GM18505 (cell line): ENCODE measurements at regions not wholly inside any gene's neighbourhood (a gene's known extent, or its start where the extent isn't known, plus 50 kb on each side); places are given as distances from the start of the nearest gene placed in this dataset.

Experiments used
- ATAC-seq: cut with Tn5 transposase; IDR thresholded peaks from one replicate; pipeline ENCODE4 v1.9.1; 2021; ENCODE audit not compliant: unreplicated experiment
- POLR2A ChIP-seq: IDR thresholded peaks from 4 replicates; pipeline ENCODE4 v1.6.1; 2011; ENCODE audit warnings: borderline replicate concordance; ENCODE audit not compliant: insufficient read depth, insufficient read length; ENCODE audit errors: extremely low read depth

DNA sequence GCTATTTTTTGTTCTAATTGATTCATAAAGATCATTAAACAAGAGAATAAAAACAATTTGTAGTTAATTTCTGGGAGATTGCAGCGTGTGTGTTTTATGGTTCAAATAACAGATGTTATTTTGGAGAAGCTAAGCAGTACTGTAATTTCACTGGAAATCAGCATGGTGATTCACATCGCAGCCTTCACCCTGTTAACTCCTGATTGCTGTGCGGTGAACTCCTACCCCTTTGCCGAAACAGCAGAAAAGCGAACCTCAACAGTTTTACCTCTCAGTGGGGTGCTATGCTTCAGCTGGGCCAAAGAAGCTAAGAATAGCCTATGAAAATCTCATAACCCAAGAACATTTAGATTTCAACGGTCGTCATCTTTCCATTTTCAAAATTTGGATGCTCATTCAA, 441.5 kb upstream of the RARB start:
- ATAC-seq: no peak
- TF ChIP-seq POLR2A: no peak

DNA sequence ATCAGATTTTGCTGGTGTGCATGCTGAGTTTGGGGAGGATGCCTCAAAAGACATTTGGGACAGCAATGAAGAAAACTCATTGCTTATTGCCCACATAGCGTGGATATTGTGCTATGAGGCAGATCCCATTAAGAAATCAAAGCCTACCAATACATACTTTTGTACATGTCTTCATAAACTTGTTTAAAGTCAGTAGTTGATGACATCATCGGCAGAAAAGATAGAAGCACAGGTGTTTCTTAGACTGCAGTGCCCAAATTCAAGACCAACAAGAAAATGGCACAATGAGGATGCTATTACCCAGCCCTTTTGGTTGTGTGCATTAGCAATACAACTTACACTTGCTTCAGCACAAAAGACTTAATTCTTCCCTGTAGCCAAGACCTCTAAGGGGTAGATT, 428.7 kb upstream of the RARB start:
- no peak for TF ChIP-seq POLR2A
- no peak for ATAC-seq

DNA sequence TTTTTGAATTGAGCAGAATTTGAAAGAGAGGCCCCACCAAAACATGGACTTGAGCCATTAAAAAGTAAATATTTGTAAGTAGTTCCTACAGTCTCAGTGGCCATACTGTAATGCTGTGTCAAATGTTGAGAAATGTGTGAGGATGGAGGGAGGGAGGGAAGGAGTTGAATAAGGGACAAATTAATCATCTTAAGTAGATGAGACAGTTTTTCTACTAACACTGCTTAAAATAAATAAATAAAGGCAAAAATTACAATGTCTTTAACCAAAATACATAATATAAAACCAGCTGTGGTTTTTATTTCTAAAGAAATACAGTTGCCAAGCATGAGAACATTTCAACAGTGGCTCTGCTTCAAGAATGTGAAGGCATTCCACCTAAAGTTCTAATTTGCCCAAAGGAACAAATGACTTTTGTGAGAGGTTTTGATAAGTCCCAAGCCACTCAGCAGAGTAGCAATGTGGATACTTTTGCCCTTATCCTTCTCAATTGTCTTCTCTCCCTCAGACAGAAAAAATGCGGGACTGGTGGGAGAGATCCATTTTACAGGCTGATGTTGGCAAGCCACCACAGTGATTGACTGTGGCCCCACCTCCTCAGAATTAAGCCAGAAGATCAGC, 427.0 kb upstream of the RARB start:
- no peak for TF ChIP-seq POLR2A
- ATAC-seq: no peak

DNA sequence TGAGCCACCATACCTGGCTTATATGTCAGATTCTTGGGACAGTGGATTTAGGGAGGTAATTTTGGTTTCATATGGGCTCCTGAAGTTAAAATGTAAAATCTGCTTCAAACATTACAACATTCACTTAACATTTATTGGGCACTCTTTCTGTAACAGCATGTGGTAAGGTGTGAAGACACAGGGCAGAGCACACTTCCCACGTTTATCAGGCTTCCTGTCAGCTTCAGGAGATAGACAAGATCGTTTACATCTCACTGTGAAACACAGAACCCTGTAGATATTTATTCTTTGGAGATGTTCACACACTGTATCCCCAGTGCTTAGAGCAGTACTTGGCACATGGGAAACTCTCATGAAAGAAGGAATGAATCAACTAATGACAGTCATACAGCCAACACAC, 426.0 kb upstream of the RARB start:
- no peak for ATAC-seq
- TF ChIP-seq POLR2A: no peak

DNA sequence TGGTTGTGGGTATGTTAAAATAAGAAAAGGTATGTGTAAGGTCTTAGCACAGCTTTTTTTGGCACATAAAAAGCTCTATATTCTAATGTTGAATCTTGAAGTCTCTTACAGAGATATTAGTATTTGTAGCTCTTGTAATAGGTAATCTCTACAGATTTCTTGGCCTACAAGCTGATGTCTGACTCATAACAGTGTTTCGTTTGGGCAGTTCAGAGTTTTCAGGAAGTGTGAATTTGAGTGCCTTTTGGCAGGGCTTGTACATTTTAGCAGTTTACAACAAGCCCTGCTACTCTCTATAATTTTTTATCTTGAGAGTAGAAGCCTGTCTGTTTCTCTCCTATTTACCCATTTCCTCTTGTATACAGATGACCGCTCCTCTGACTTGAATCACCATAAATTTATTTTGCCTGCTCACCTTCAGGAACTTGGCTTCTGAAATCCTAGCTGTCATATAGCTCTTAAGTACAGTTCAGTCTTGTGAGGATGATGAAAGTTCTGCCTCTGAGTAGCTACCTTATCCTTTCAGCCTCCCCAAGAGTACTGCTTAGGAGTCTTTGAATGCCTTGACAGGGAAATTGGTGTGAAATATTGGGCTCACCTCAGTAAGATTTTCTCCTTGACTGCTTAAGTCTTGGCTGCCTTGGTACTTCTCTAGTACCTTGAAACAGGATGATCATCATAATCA, 419.9 kb upstream of the RARB start:
- no peak for TF ChIP-seq POLR2A
- peak; percentile 99 for ATAC-seq

DNA sequence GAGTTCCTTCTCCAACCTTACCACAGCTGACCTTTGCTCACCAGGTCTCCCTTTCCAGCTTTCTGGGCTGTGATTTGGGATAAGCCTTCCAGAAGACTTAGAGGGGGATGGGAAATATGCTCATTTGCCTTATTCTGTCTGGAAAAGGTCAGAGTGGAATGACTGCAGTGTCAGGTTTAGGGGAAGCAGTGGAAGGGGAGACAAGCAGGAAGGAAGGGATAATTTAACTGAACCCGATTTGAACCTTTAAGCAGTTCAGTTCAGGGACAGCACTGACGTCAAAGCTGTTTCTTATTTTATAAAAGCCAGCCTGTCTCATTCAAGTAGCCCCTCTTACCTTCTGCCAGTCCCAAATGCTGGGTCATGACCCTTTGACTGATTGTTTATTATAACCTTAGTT, 418.4 kb upstream of the RARB start:
- no peak for ATAC-seq
- TF ChIP-seq POLR2A: no peak

DNA sequence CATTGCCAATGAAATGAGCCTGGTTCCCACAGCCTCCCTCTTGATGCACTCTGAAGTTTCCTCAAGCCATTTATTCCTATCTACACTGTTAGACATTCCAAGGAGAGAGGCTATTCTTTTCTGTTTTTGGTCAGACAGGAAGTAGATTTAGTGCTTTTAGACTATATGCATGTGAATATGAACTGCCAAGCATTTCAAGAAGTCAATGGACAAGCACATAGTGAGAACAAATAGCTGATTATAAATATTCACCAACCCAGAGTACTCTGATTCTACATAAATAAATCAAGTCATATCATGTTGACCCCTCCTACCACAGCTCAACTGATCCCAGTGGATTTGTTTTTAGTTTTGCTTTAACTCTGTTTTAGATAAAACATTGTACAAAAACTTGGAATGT, 412.5 kb upstream of the RARB start:
- no peak for ATAC-seq
- no peak for TF ChIP-seq POLR2A

DNA sequence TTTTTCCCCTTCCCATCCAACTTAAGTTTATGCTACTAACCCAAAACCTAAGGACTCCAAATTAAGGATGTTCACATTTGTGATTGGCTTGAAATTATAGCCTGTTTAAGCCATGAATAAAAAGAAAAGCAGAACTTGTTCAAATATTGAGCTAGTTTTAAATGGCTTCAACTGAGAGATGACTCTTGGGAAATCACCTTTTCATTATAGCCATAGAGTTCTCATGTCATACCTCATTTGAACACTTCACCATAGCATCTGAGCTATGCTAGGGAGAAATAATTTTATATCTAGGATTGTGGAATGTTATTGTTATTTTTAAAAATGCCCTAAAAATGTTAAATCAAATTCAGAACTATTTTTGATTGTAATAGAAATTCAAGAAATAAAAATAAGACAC, 409.2 kb upstream of the RARB start:
- no peak for ATAC-seq
- TF ChIP-seq POLR2A: no peak

DNA sequence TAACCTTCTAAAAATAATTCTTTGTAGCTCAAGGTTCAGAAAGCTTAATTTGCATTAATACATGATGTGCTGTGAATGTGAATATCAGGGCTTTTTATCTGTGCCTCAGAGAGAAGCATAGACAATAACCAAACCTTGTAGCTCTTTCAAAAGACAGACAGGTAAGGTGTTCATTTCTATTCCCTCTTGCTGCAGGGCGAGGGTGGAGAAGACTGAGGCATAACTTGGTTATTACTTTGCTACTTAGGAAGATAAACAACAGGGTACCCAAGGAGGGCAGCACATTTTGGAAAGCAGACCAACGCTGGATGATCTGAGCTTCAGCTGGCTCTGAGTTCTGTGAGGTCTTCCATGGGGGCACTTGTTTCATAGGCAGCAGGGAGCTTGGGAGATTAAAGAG, 408.6 kb upstream of the RARB start:
- ATAC-seq: no peak
- no peak for TF ChIP-seq POLR2A

DNA sequence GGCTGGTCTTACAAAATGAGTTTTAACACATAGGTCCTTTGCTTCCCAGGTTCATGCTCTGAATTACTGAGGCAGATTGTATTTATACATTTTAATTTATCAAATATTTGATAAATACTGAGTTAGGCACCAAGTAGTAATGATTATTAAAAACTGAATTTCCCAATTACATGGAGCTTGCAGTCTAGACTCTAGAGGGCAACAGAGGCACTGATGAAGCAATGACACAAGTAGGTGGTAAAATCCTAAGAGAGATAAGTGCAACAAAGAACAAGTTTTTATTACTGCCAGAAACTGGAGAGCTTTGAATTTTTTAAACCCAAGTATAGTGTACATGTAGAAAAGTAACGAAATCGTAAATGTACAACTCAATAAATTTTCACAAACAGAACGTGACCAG, 406.2 kb upstream of the RARB start:
- no peak for ATAC-seq
- TF ChIP-seq POLR2A: no peak

DNA sequence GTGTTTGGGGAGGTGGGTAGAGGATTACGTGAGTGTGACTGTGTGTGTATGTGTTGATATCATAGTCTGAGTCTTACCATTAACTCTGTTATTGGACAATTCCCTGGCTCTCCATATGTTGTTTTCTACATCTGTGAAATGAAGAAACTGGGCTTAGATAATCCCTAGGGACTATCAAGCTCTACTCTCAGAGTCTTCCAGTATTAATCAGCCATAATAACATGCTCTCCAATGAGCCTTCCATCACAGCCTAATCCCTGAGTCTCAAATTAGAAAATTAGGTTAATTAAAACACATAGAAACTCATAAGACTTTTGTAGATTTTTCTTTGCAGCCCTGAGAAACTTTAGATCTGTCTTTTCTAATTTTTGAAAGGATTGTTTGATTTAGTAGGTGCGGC, 404.2 kb upstream of the RARB start:
- TF ChIP-seq POLR2A: no peak
- no peak for ATAC-seq

DNA sequence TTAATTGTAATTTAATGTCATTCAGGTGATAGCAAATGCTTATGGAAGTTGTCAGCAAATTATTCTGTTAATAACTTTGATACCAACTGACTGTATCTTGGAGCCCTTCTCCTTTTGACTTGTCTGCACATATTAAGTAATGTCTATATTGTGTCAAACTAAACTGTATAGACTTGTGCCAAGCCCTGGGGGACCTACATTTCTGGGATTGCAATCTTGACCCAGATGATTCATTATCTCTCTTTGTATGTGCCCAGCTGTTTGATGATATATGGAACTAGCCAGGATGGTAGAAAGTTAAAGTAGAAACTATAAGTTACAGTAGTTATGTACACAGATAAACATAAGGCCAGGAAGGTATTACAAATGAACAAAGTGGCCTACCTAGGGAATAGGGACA, 402.8 kb upstream of the RARB start:
- no peak for ATAC-seq
- no peak for TF ChIP-seq POLR2A

DNA sequence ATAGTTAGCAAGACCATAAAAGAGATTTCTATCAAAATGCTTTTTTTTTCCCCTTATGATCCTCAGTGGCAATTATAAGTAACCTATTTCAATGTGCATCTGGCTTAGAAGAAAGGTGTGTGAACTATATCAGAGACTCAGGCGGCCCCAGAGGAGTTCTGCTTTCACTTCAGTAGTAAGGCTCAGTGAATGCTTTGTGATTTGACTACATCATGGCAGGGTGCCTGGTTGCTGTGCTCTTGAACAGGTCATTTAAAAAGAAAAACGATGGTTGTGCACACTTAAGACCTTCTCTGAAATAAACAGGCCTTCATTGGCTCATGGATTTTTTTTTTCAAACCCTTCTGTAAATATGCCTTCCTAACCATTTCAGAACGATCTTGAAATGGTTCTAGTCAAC, 400.4 kb upstream of the RARB start:
- no peak for TF ChIP-seq POLR2A
- no peak for ATAC-seq

DNA sequence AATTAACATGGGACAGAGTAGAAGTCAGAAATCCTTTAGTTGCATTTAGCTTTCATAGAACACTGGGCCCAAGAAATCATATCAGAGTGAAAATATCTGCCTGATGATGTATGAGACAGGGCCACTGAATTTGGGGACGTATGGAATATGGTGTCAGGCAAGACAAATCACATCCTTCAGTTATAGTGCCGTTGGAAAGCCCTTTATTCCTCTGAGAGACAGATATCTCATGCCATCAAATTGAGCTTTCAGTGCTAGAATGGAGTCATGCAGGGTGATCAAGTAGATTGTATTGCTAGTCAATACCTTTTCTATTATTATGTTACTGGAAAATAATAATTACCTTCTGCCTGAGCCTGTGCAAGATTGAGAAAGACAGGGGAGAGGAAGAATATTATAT, 398.2 kb upstream of the RARB start:
- no peak for TF ChIP-seq POLR2A
- no peak for ATAC-seq

DNA sequence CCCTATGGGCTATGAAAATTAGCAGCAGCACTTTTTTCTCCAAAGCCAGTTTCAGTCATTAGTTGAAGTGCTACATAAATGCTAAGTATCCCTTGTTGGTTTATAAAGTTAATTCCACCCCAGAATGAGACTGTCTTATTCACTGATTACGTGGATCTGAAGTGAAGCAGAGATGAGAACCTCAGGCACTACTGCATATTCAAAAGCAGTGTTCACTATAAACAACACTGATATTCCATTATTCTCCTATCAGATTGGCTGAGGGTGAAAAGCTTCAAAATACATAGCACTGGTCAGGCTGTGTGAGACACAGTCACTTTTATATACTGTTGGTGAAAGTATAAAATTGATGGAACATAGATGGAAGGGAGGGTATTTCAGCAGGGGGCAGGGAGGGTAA, 395.7 kb upstream of the RARB start:
- no peak for ATAC-seq
- TF ChIP-seq POLR2A: no peak
